ENCODE measurements at regions not wholly inside any gene's neighbourhood (a gene's known extent, or its start where the extent isn't known, plus 50 kb on each side); places are given as distances from the start of the nearest gene placed in this dataset.

GRCh38 chr9:81377320-81377719 lies 312.0 kb downstream of the TLE1 start:
- no peak for TF ChIP-seq CTCF (IDR thresholded peaks at IDR 0.05)
- no peak for TF ChIP-seq POLR2A (IDR thresholded peaks at IDR 0.05)
- TF ChIP-seq EP300 (IDR thresholded peaks at IDR 0.05): no peak
